Coronary artery (tissue), 2 donors: ENCODE measurements at regions not wholly inside any gene's neighbourhood (a gene's known extent, or its start where the extent isn't known, plus 50 kb on each side); places are given as distances from the start of the nearest gene placed in this dataset.

ENCODE experiments used
- DNase-seq: peaks from one replicate; pipeline ENCODE4 v3.0.0-alpha.2; 2017; ENCODE audit warnings: low spot score
- H3K27ac ChIP-seq, 2 donors: fragments of 200-600 bp; sonication (generic); one replicate each; pipeline ENCODE4 v1.5.1; 2016 to 2019
- H3K4me3 ChIP-seq: fragments of 200-600 bp; sonication (generic); 2 replicates; pipeline ENCODE4 v1.5.1; 2016; ENCODE audit warnings: mild to moderate bottlenecking, moderate library complexity
- CTCF ChIP-seq: fragments of 200-600 bp; sonication (generic); IDR thresholded peaks from one replicate; pipeline ENCODE4 v1.5.1; 2019; ENCODE audit warnings: antibody characterized with exemption

- no peak overlapping the region for H3K27ac ChIP-seq
- no peak overlapping the region for H3K4me3 ChIP-seq
- TF ChIP-seq CTCF: no peak
- DNase-seq: no peak
These were observed 1106.0 kb downstream of the TAF11L14 start for GRCh38 chr5:18740301-18740700.

GRCh38 chr5:18742830-18743229 is 1108.6 kb downstream of the TAF11L14 start:
- H3K4me3 ChIP-seq: no peak overlapping the region
- DNase-seq: no peak
- no peak for TF ChIP-seq CTCF

GRCh38 chr5:18744441-18744840 is 1110.2 kb downstream of the TAF11L14 start:
- H3K4me3 ChIP-seq: no peak overlapping the region

More at GRCh38 chr5:18742830-18743229, 1108.6 kb downstream of the TAF11L14 start:
- H3K27ac ChIP-seq: no peak overlapping the region

GRCh38 chr5:18745042-18745987 is 1111.1 kb downstream of the TAF11L14 start:
- no peak for TF ChIP-seq CTCF
- Histone ChIP-seq H3K27ac (peak overlapping the region in 1 of 2 donors; percentile 51), H3K4me3 (peak overlapping the region; percentile 64)
- DNase-seq: no peak

More at GRCh38 chr5:18744441-18744840, 1110.2 kb downstream of the TAF11L14 start:
- H3K27ac ChIP-seq: no peak overlapping the region
- TF ChIP-seq CTCF: no peak
- no peak for DNase-seq

- TF ChIP-seq CTCF: no peak
- peak overlapping the region in 1 of 2 donors; percentile 51 for H3K27ac ChIP-seq
- no peak for DNase-seq
- peak overlapping the region; percentile 64 for H3K4me3 ChIP-seq
These were observed 1111.8 kb downstream of the TAF11L14 start for GRCh38 chr5:18745988-18746615.

GRCh38 chr5:18749763-18750162 is 1115.5 kb downstream of the TAF11L14 start:
- no peak for DNase-seq
- TF ChIP-seq CTCF: no peak
- no peak overlapping the region for H3K4me3 ChIP-seq
- H3K27ac ChIP-seq: no peak overlapping the region
